K562 (cell line): ENCODE measurements at regions not wholly inside any gene's neighbourhood (a gene's known extent, or its start where the extent isn't known, plus 50 kb on each side); places are given as distances from the start of the nearest gene placed in this dataset.

Source experiments
- FOXP1 ChIP-seq: sonication (generic); formaldehyde crosslinking; IDR thresholded peaks from 2 replicates; pipeline ENCODE4 v1.8.0; 2022; ENCODE audit warnings: mild to moderate bottlenecking, missing genetic modification reagents
- IRF2 ChIP-seq: sonication (generic); formaldehyde crosslinking; IDR thresholded peaks from 2 replicates; pipeline ENCODE4 v1.8.1; 2022; ENCODE audit warnings: mild to moderate bottlenecking, missing genetic modification reagents

DNA sequence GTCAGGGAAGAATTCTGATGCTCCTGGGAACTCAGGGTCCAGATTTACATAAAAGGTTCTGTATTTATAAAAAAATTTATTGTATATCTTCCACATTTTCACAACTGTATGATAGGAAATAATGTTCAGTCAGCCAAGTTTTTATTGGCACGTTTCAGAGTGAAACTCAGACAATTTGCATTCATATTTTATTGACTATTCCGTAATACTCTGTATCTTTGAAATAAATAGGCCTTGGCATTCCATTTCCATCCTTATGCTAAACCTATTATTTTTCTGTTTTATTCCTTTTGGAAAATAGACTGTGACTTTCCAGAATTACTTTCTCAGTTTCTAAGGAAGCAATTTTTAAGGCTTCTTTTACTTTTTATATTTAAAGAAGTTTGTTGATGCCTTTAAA lies 329.0 kb downstream of the OLFM3 start:
- TF ChIP-seq IRF2 (CRISPR knock-in tag): no peak
- no peak for TF ChIP-seq FOXP1
